NCI-H345 treated with DMSO at 0.1 percent for 48 hours (cell line): ENCODE measurements at regions not wholly inside any gene's neighbourhood (a gene's known extent, or its start where the extent isn't known, plus 50 kb on each side); places are given as distances from the start of the nearest gene placed in this dataset.

ENCODE experiments used
- DNase-seq: peaks from one replicate; lab custom pipeline; 2025; ENCODE audit not compliant: unreplicated experiment; lab: John Stamatoyannopoulos, UW

GRCh38 chr17:36755586-36755985 lies 154.2 kb downstream of the MRM1 start:
- DNase-seq, result peak; percentile 16

DNA sequence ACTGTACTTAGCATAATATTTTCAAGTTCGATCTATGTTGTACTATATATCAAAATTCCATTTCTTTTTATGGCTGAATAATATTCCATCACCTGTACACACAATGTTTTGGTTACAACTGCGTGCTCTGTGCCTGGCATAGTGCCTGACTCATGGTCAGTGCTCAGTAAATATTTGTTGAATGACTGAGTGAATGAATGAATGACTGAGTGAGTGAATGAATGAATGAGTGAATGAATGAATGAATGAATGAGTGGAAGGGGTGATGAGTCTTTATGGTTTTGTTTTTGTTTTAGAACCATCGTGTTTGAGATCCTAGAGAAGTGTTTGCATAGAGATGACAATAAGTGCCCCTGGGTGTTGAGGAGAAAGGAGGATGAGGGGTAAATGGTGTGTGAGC lies 155.3 kb downstream of the MRM1 start:
- DNase-seq, result no peak

- DNase-seq, result no peak
Observed at GRCh38 chr17:36760425-36760824, 159.0 kb downstream of the MRM1 start.

GRCh38 chr17:36761203-36761950 lies 160.0 kb downstream of the MRM1 start:
- DNase-seq, result no peak

DNA sequence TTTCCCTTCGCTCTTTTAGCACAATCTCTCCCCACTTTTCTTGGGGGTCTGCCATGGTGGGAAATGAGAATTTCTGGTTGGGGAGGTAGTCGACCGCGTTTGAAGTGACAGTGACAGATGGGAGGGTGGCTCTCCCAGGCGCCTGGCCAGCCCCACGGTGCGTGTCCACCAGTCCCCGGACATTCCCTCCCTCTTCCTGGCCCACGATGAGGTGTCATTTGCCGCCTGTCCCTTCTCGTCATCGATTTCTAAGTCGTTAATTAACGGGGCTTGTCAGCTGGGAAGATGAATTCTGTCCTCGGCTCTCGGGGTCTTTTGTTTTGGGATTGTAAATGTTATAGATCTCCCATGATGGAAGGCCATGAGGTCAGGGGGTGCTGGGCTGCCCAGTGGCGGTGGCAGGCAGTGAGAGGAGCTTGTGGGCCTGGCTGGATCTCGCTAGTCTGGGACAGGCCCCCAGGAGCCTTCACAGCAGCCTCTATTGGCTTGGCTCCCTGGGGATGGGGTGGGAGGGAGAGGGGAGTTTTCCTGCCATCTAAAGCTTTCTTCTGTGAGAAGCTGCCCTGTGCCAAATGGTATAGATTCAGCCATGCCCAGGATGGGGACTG lies 164.2 kb downstream of the MRM1 start:
- no peak for DNase-seq

DNA sequence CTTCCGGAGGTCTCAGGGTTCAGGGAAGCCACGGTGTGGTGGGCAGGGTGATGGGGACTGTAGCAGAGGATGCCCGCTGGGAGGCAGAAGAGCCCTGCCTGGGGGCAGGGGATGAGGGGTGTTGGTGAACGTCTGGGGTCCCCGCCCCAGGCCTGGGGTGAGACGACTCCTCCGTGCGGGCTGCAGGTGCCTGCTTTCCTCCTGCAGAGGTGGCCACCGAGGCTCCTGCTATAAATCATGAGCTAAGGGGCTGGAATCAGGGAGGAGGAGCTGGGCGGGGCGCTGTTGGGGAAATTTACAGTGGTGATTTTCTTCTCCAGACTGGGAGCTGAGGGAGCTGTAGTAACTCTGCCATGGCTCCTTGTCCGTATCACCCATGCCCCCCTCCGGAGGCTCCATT lies 167.0 kb downstream of the MRM1 start:
- no peak for DNase-seq

DNA sequence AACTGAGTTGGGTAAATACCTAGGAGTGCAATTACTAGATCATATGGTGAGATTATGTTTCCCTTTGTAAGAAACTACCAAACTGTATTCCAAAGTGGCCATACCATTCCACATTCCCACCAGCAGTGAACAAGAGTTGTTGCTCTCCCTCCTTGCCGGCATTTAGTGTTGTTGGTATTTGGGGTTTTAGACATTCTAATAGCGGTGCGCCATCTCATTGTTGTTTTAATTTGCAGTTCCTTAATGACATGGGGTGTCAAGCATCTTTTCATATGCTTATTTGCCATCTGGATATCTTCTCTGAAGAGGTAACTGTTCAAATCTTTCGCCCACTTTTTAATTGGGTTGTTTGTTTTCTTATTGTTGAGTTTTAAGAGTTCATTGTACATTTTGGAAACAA lies 164.2 kb upstream of the LHX1 start:
- peak; percentile 32 for DNase-seq

DNA sequence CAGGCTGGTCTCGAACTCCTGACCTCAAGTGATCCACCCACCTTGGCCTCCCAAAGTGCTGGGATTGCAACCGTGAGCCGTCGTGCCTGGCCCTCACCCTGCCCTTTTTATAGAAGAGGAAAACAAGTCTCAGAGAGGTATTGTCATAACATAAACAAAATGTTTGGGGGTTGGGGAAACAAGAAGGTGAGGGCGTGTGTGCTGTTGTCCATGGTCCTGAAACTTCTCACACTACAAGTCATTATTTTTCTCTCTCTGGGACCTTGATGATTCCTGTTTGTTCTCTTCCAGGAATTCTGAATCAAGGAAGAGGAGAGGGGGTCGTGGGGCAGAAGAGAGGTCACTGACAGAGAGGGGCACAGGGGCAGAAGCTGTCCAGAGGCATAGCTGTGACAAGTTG lies 160.2 kb upstream of the LHX1 start:
- DNase-seq, result no peak

DNA sequence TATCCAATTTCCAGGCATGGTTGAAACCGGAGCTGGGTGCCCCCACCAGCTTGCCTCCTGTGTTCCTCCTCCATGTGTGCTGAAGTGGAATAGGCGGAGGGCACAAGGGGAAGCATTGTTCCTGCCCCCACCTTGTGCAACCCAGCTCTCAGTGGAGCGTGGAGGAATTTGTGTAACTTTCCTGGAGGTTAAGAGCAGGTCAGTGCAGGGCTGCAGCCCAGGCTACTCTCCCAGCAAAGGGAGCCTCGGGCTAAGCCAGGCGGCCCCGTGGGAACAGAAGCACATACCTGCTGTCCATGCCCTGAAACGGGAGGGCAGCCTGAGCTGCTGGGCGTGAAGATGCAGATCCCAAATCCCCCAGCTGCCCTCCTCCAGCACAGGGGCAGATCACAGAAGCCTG lies 158.8 kb upstream of the LHX1 start:
- no peak for DNase-seq

DNA sequence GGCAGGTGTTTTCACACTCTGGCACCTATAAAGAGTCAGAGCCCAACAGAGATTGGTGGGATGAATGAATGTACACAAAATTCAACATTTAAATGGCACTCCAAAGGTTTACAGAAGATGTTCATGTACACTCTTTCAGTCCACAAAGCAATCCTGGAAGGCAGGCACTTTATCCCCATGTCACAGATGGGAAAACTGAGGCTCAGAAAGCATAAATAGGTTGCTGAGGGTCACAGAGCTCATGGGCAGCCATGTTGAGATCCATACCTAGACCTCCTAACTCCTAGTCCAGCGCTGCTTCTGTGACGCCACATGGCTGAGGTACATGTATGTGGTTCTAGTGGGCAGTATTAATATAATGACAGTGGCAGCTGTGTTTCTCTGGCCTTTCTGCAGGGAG lies 157.7 kb upstream of the LHX1 start:
- no peak for DNase-seq

DNA sequence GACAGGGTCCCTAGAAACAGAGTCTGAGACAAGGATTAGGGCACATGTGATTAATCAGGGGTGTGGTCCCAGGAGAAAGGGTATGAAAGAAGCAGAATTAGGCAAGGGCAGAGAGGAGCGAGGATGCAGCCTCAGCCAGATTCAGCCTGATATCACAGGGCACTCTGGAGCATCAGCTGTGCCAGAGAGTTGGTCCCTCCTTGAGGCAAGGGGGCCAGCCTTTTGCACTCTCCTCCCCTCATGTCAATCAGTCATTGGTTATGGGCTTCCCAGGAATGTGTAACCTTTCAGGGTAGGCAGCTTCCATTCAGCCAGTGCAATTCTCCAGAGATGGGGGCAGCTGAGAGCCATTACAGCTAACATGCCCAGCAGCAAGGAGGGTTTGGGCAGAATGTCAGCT lies 152.6 kb upstream of the LHX1 start:
- no peak for DNase-seq

DNA sequence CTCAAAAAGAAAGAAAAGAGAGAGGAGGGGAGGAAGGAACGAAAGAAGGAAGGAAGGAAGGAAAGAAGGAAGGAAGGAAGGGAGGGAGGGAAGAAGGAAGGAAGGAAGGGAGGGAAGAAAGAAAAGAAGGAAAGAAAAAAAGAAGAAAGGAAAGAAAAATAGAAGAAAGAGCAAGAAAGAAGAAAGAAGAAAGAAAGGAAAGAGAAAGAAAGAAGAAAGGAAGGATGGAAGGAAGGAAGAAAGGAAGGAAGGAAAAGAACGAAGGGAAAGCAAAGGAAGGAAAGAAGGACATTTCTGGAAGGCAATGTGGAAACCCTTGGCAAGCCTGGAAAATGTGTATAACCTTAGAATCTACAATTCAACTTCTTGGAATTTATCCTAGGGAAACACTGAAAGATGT lies 150.4 kb upstream of the LHX1 start:
- no peak for DNase-seq

- DNase-seq, result no peak
Observed at GRCh38 chr17:36791150-36791941, 145.9 kb upstream of the LHX1 start.

DNA sequence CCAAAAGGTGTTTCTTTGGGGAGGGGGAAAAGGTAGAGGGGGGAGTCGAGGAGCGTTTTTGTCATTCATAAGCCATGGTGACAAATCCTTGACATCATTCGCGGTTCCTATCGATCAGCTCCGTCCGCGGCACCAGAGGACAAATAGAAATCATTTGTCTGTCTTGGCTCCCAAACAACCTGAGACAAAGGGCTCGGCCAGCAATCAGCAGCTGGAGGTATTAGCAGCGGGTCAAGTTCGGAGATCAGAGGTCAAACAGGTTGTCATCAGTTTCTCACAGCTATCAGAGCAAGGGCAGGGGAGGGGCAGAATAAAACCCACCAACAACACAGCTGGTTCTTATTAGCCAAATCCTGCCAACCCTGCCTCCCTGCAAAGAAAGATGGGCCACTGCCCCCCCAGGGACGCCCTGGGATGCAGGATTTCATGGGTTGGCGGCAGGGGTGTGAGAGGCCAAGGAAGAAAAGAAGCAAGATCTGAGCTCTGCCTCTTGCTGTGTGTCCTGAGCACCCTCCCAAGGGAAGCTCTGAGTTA lies 145.3 kb upstream of the LHX1 start:
- DNase-seq, result no peak

GRCh38 chr17:36792849-36793248 lies 144.4 kb upstream of the LHX1 start:
- no peak for DNase-seq

DNA sequence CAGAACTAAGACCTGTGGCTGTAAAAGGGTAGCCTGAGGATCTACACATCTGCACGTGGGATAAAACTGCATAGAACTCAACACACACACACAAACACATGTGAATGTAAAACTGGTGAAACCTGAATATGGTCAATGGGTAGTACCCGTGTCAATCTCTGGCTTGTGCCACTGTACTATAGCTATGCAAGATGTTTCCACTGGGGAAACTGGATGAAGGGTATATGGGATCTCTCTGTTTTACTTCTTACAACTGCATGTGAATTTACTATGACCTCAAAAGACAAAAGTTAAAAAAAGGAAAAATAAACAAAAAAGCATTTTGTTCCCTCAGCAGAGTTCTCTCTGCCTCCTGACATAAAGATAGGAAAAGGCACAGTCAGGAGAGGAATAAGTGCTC lies 143.3 kb upstream of the LHX1 start:
- no peak for DNase-seq

DNA sequence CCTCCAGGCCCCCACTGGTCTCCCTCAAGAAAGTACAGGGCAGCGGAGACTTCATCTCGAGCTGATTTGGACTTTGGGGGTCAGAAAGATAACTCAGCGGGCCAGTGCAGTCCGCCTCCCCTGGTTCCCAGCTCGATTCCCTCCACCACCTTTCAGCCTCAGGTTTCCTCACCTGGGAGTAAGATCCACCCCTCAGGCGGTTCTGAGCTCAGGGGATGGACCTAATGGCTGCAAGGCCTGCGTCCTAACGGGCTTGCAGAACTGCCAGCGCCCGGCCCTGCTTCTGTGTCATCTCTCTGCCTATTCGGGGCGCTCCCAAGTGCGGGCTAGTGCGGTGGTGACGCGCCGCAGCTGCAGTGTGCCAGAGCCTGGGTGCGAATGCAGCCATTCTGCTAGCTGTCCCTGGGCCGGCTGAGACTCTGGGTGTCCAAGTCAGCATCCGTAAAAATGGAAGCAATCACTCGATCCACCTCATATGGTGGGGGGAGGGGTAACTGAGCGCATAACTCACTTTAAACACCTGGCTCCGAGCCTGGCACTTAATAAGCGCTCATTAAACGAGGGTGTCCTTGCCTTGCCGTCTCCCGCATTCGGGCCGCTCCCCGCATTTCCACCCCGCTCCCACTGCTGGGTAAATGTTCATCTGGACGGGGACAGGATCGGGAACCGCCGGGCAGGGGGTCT lies 129.6 kb upstream of the LHX1 start:
- no peak for DNase-seq

DNA sequence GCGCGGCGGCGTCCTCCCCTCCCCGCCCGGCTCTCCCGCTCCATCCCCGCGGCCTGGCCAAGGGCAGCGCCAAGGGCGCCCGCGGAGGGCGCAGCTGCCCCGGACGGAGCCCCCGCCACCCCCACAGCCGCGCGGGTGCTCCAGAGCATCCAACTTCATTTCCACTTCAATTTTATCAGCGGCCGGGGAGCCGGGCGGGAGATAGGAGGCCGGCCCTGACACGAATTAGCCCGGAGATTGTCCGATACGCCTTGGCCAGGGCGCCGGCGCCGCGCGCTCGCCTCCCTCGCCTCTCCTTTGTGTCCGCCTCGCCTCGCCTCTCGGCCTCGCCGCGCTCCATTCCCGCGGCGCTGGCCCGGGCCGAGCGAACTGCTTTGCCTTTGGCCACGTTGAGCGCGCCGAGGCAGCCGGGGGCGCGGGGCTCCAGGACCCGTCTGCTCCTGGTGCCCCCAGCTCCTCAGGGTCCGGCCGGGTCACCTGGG lies 129.1 kb upstream of the LHX1 start:
- no peak for DNase-seq

GRCh38 chr17:36812762-36813161 lies 124.5 kb upstream of the LHX1 start:
- DNase-seq, result no peak

GRCh38 chr17:36813357-36813756 lies 123.9 kb upstream of the LHX1 start:
- DNase-seq, result no peak

DNA sequence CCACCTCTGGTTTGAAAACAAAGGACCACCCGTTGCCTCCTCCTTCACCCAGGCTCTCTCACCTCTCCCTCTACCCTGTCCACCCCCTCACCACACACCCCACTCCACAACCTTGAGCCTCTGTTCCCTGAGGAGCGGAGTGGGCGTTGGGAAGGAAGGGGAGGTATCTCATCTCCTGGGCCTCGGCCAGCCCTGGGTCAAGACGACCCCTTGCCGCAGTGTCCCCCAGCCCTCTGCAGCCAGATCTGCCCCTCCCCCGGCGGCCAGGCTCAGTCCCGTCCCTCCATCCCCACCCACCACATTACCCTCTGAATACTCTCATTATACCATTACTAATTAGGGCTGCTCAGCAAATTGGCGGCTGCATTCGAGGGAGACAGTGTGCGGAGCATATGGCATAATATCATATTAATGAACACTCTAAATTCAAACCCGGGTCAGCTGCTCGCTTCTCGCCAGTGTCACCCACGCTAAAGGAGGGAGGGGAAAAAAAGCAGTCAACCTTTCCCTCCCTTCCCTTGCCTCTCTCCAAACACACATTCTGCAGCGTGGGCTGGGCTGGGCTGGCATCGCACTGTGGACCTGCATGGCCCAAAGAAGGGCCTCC lies 123.2 kb upstream of the LHX1 start:
- DNase-seq, result no peak
